HTR-8/SVneo (cell line): ENCODE measurements at regions not wholly inside any gene's neighbourhood (a gene's known extent, or its start where the extent isn't known, plus 50 kb on each side); places are given as distances from the start of the nearest gene placed in this dataset.

Experiments used
- DNase-seq: peaks from one replicate; pipeline ENCODE4 v3.0.0; 2011; ENCODE audit warnings: low spot score, mixed read lengths; ENCODE audit not compliant: insufficient read length
- FAIRE-seq: peaks from 2 replicates; lab custom pipeline; 2011; peaks lifted over from hg19 to GRCh38; lab: Jason Lieb, UNC

- FAIRE-seq (no peak), DNase-seq (no peak)
Measured at GRCh38 chr1:221912230-221912629, 170.3 kb upstream of the DUSP10 start.

- no peak for FAIRE-seq
- DNase-seq = no peak
Measured at GRCh38 chr1:221911714-221912113, 169.8 kb upstream of the DUSP10 start.

GRCh38 chr1:221910222-221910621 lies 168.3 kb upstream of the DUSP10 start:
- DNase-seq (no peak), FAIRE-seq (no peak)

DNA sequence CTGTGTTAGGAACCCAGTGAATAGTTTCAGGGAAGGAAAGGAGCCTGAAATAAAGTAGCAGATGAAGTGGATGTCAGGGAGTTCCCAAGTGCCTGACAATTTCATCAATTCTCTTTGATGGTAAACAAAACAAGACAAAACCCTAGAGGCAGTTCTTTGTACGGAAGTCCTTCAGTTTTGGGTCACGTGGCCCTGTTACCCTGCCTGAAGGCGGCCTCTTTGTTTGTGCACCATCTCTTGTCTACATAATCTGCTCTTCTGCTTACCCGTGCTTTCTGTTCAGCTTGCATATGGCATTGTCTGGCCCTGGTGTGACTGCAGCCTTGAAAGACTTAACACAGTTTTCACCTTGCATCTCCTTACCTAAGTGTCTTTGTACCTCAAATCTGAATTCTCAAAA lies 166.7 kb upstream of the DUSP10 start:
- FAIRE-seq = no peak
- no peak for DNase-seq

GRCh38 chr1:221907166-221907932 lies 165.5 kb upstream of the DUSP10 start:
- DNase-seq (no peak), FAIRE-seq (no peak)

- no peak for DNase-seq
- FAIRE-seq = no peak
Measured at GRCh38 chr1:221905802-221906201, 163.9 kb upstream of the DUSP10 start.

DNA sequence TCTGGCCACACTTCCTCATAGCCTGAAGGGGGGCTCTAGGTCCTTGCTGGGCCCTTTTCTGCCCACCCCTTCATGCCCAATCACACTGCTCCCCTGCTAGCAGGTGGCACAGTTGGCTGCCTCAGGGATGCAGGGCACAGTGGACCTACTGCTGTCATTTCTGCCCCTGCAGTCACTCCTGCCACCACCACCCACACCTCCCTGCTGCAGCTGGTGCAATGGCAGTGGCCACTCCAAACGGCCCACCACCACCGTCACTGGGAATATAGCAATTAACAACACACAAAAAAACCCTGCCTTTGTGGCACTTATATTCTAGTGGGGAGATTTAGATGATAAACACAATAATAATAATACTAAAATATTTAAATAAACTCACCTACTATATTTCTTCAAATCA lies 162.4 kb upstream of the DUSP10 start:
- FAIRE-seq = no peak
- DNase-seq = no peak

DNA sequence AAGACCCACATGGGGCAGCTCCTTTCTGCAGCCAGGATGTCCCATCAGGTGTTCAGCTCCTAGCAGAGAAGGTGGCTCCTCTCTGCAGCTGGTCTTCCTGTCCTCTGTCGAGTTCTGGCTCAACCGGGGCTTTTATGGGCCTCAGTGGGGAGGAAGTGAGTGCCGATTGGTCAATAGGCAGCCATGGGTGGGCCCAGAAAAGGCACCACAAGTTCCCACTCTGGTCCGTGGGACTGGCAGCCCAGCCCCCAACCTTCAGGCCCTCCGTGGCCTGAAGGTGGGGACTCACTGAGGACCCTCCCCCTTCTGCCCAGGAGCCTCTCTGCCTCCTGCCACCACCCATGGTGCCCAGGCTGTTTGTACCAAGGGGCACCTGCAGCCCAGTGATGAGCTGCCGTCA lies 161.7 kb upstream of the DUSP10 start:
- no peak for FAIRE-seq
- DNase-seq = no peak

GRCh38 chr1:221902961-221903360 lies 161.1 kb upstream of the DUSP10 start:
- no peak for FAIRE-seq

DNA sequence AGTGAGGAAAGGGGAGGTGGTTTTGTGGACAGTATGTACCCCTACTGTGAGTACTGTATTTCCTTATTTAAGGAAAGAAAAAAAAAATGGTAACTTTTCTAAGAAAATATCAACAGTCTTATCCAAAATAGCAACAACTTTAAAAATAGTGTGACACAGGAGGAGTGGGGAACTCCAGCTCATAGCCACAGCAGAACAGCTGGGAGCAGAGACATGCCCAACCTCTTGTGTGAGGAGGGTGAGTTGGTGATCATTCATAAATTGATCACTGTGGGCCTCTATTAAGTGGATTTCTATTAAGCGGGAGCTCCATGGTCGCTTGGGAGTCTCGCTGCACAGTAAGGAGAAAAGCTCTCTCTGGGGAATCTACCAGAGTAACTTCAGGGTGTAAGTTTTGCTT lies 158.8 kb upstream of the DUSP10 start:
- DNase-seq (no peak), FAIRE-seq (no peak)

More at GRCh38 chr1:221902961-221903360, 161.1 kb upstream of the DUSP10 start:
- no peak for DNase-seq

DNA sequence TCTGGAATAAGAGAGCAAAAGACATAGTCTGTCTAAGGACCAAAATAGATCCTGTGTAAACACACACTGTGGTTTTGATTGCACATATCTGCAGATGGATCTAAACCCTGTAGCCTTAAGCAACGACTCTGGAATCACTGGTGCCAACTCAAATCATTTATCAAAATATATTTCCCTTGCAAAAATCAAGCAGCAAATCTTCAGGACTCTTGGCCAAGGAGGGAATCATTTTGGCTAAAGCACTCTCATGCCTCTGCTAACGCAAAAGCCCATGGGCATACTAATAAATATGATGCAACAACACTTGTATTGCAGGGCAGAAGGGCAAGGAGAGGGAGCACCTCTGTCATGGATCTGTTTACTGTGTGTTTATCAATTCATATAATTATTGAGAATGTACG lies 155.4 kb upstream of the DUSP10 start:
- no peak for FAIRE-seq
- no peak for DNase-seq

- DNase-seq (no peak), FAIRE-seq (no peak)
Measured at GRCh38 chr1:221892301-221892830, 150.5 kb upstream of the DUSP10 start.

DNA sequence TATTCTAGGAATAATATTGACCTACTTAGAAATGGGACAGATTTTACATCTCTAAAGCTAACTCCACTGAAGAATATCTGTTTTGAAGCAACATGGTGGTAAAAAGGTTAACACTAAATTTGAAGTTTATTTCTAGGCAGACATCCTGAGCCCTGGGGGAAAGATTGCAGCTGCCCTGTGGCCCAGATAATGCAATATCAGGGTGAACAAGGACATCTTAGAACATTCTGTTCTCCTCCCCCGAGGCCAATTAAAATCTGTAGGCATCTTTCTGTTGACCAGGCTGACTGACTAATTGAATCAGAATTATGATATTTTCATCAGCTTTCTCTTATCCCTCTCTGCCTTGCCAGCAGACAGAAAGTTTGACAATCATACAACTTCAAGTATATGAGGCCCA lies 149.8 kb upstream of the DUSP10 start:
- DNase-seq (no peak), FAIRE-seq (no peak)

DNA sequence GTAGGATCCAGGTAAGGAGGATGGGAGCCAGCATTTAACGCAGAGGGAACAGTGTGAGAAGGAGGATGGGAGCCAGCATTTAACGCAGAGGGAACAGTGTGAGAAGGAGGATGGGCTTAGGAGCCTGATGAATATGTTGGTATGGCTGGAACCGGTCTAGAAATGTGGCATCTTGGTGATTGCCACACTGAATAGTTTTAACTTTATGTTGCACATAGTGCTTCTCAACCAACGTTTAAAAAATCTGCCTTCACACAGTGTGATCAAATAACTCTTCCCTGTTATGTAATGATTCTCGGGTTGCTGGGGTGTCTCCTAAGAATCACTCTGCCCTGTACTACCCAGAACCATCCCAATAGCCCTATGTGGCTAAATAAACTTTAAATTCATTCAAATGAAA lies 146.9 kb upstream of the DUSP10 start:
- DNase-seq = no peak
- no peak for FAIRE-seq

- no peak for FAIRE-seq
- DNase-seq = no peak
Measured at GRCh38 chr1:221888218-221888617, 146.3 kb upstream of the DUSP10 start.

DNA sequence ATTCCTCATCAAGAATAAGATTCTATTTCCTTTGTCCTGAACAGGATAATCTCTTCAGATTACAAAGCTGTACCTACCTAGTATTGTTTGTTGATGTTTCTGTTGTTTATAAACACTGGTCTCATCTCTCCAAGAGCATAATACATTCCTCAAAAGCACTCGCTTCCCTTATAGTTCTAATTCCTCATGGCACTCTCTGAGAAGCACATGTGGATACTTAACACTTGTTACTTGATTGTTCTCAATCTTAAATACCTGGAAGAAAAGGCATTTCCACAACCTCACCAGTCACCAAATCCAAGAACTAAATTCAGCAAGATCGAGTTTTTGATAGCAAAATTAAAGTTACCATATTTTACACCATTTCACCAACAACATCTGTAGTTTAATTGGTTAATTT lies 145.9 kb upstream of the DUSP10 start:
- DNase-seq (no peak), FAIRE-seq (no peak)

DNA sequence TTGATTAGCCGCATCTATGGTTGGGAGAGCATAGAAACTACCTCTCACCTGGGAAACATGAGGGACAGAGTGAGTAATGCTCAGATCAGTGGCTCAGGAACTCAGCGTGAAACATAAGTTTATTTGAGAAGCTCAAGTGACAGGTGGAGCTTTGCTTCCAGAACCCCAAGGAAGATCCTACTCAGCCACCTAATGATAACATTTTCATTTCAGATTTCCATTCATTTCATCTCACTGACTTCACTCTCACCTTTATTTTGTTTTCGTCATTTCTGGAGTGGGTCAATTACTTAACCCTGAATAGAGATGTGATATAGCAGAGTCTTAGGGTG lies 145.5 kb upstream of the DUSP10 start:
- FAIRE-seq (no peak), DNase-seq (no peak)

- DNase-seq = peak; percentile 76
- peak; percentile 55 for FAIRE-seq
Measured at GRCh38 chr1:221886743-221887414, 145.0 kb upstream of the DUSP10 start.

GRCh38 chr1:221886311-221886710 lies 144.4 kb upstream of the DUSP10 start:
- no peak for FAIRE-seq
- no peak for DNase-seq

DNA sequence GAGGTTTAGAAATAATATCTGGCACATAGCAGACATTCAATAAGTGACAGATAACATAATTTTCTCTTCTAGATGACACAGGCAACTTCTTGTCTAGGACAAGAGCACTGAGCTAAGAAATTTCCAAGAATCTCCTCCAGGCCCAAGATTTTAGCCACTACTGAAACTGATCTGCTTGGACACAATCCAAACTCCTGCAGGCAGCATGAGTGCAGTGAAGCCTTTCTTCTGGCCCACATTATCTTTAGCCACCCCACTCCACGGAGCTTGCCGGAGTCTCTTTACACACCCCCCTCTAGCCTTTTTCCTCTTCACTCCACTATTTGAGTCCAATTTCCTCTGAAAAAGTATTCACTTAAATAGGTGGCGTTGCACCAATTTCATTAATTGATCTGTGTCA lies 142.9 kb upstream of the DUSP10 start:
- FAIRE-seq (no peak), DNase-seq (no peak)

- FAIRE-seq (no peak), DNase-seq (no peak)
Measured at GRCh38 chr1:221881805-221882581, 140.1 kb upstream of the DUSP10 start.
